Esophagus squamous epithelium (tissue), 5 donors: ENCODE measurements at regions not wholly inside any gene's neighbourhood (a gene's known extent, or its start where the extent isn't known, plus 50 kb on each side); places are given as distances from the start of the nearest gene placed in this dataset.

Experiments
- DNase-seq: peaks from one replicate; lab custom pipeline; 2025; lab: John Stamatoyannopoulos, UW
- H3K27ac ChIP-seq, 4 donors: fragments of 200-600 bp; sonication (generic); one replicate each; pipeline ENCODE4 v1.5.1; 2016 to 2019; ENCODE audit warnings: mild to moderate bottlenecking in 1 of 4
- H3K27me3 ChIP-seq, 4 donors: fragments of 200-600 bp; sonication (generic); 1 replicate in 3 of 4; 2 replicates in 1 of 4; pipeline versions ENCODE4 v1.5.1 to v1.6.0; 2017 to 2021; ENCODE audit warnings: antibody characterized with exemption in 1 of 4
- H3K36me3 ChIP-seq, 3 donors: fragments of 200-600 bp; sonication (generic); one replicate each; pipeline ENCODE4 v1.5.1; 2016 to 2019
- H3K4me1 ChIP-seq, 3 donors: fragments of 200-600 bp; sonication (generic); one replicate each; pipeline ENCODE4 v1.5.1; 2017 to 2019
- H3K4me3 ChIP-seq, 4 donors: fragments of 200-600 bp; sonication (generic); 1 replicate in 3 of 4; 2 replicates in 1 of 4; pipeline ENCODE4 v1.5.1; 2016 to 2019; ENCODE audit warnings: mild to moderate bottlenecking in 2 of 4, moderate library complexity in 1 of 4
- H3K9me3 ChIP-seq, 3 donors: fragments of 200-600 bp; sonication (generic); one replicate each; pipeline ENCODE4 v1.5.1; 2016 to 2019
- CTCF ChIP-seq, 6 experiments: fragments of 450-650 bp in 4 of 6; fragments of 200-600 bp in 2 of 6; sonication (generic) in 2 of 6; IDR thresholded peaks; one replicate each; pipeline ENCODE4 v1.5.1; 2016 to 2019; ENCODE audit warnings: antibody characterized with exemption in 6 of 6, mild to moderate bottlenecking in 4 of 6, moderate library complexity in 4 of 6
- POLR2A ChIP-seq, 4 donors: fragments of 450-650 bp; IDR thresholded peaks; one replicate each; pipeline ENCODE4 v1.6.1; 2017; ENCODE audit warnings: antibody characterized with exemption in 4 of 4, mild to moderate bottlenecking in 4 of 4, moderate library complexity in 3 of 4
- WGBS, 2 donors: methylation state at CpG; one replicate each; pipeline ENCODE4 v1.1.5; 2018; 5-methylcytosine and 5-hydroxymethylcytosine counted together
- intact Hi-C: fragments of 100-400 bp; cut with DNase I; formaldehyde crosslinking; loops from one replicate; pipeline ENCODE4 v1.15.0; 2022
- donor health status: DM: yes; HTN: yes; CAD: no.

- no peaks in the 10 kb centered on the region for H3K4me1 ChIP-seq
- H3K9me3 ChIP-seq: no peaks in the 10 kb centered on the region
- TF ChIP-seq POLR2A (IDR thresholded peaks at IDR 0.05) (no peak), CTCF (IDR thresholded peaks at IDR 0.05) (no peak)
- intact Hi-C loops: no loop called here
- no peaks in the 10 kb centered on the region for H3K27me3 ChIP-seq
- 72 to 90% methylated on average over 3 to 6 of the region's 7 CpGs for WGBS, 2 donors
- H3K4me3 ChIP-seq: no peak overlapping the region
- H3K36me3 ChIP-seq: no peaks in the 10 kb centered on the region
- no peak for DNase-seq
- no peak overlapping the region for H3K27ac ChIP-seq
These were observed 373.7 kb downstream of the METTL15 start for GRCh38 chr11:28481616-28482480.

GRCh38 chr11:28480406-28480805, 372.2 kb downstream of the METTL15 start:
- intact Hi-C loops: no loop called here
- Histone ChIP-seq H3K9me3 (no peaks in the 10 kb centered on the region), H3K36me3 (no peaks in the 10 kb centered on the region), H3K27me3 (no peaks in the 10 kb centered on the region), H3K4me3 (no peak overlapping the region), H3K27ac (no peak overlapping the region), H3K4me1 (no peaks in the 10 kb centered on the region)
- no peak for DNase-seq
- no peak for TF ChIP-seq CTCF (IDR thresholded peaks at IDR 0.05)
- no peak for TF ChIP-seq POLR2A (IDR thresholded peaks at IDR 0.05)
- 84 to 95% methylated on average over 4 of the region's 4 CpGs for WGBS, 2 donors

GRCh38 chr11:28476864-28477263, 368.7 kb downstream of the METTL15 start:
- DNase-seq: no peak
- TF ChIP-seq POLR2A (IDR thresholded peaks at IDR 0.05) (no peak), CTCF (IDR thresholded peaks at IDR 0.05) (no peak)
- WGBS, 2 donors: 81 to 85% methylated on average over 5 of the region's 5 CpGs
- no peaks in the 10 kb centered on the region for H3K9me3 ChIP-seq
- intact Hi-C loops: no loop called here
- H3K4me1 ChIP-seq: no peaks in the 10 kb centered on the region
- H3K27ac ChIP-seq: no peak overlapping the region
- no peaks in the 10 kb centered on the region for H3K27me3 ChIP-seq
- H3K36me3 ChIP-seq: no peaks in the 10 kb centered on the region
- no peak overlapping the region for H3K4me3 ChIP-seq

- DNase-seq: no peak
- Histone ChIP-seq H3K4me3 (no peak overlapping the region), H3K9me3 (no peaks in the 10 kb centered on the region), H3K4me1 (no peaks in the 10 kb centered on the region), H3K36me3 (no peaks in the 10 kb centered on the region), H3K27ac (no peak overlapping the region), H3K27me3 (no peaks in the 10 kb centered on the region)
- TF ChIP-seq POLR2A (IDR thresholded peaks at IDR 0.05): no peak
- TF ChIP-seq CTCF (IDR thresholded peaks at IDR 0.05): no peak
- WGBS, 2 donors: 29 to 53% methylated on average over 3 of the region's 3 CpGs
- intact Hi-C loops: no loop called here
These were observed 367.9 kb downstream of the METTL15 start for GRCh38 chr11:28476049-28476448.

- TF ChIP-seq CTCF (IDR thresholded peaks at IDR 0.05) (no peak), POLR2A (IDR thresholded peaks at IDR 0.05) (no peak)
- Histone ChIP-seq H3K27ac (no peak overlapping the region), H3K27me3 (no peaks in the 10 kb centered on the region), H3K4me3 (no peak overlapping the region), H3K36me3 (no peaks in the 10 kb centered on the region), H3K9me3 (no peaks in the 10 kb centered on the region), H3K4me1 (no peaks in the 10 kb centered on the region)
- intact Hi-C loops: no loop called here
- no peak for DNase-seq
These were observed 364.7 kb downstream of the METTL15 start for GRCh38 chr11:28472904-28473303.
